ENCODE measurements at regions not wholly inside any gene's neighbourhood (a gene's known extent, or its start where the extent isn't known, plus 50 kb on each side); places are given as distances from the start of the nearest gene placed in this dataset.

- no peak overlapping the region for H3K27ac Mint-ChIP-seq
- H3K27ac ChIP-seq (ENCODE audit: low read length), result no peak overlapping the region
- no peaks in the 10 kb centered on the region for H3K4me1 ChIP-seq (ENCODE audit: control insufficient read depth in 1 of 2, extremely low read depth in 1 of 2, insufficient read depth in 2 of 2, low read length in 2 of 2)
- no peaks in the 10 kb centered on the region for H3K4me1 Mint-ChIP-seq
- POLR2A ChIA-PET, result no interaction called here
- H3K4me3 Mint-ChIP-seq, result no peak overlapping the region
- peaks cover 0 to 3% (median 0%) of the 10 kb centered on the region in 3 donors for H3K9me3 Mint-ChIP-seq
- no peak for ATAC-seq (replicated peaks in 1 of 4)
- H3K36me3 ChIP-seq (ENCODE audit: control insufficient read depth in 2 of 2, extremely low read depth in 1 of 2, insufficient read depth in 1 of 2, low read length in 1 of 2), result no peaks in the 10 kb centered on the region
- H3K27me3 ChIP-seq (replicated peaks in 1 of 2; ENCODE audit: control insufficient read depth in 2 of 2, extremely low read depth in 1 of 2, insufficient read depth in 2 of 2, low read length in 1 of 2), result no peaks in the 10 kb centered on the region
- 100% methylated on average over 1 of the region's 4 CpGs for WGBS (ENCODE audit: insufficient coverage)
- H3K36me3 Mint-ChIP-seq, result no peaks in the 10 kb centered on the region
- CTCF ChIA-PET, result no interaction called here
- no peak for DNase-seq
- H3K4me3 ChIP-seq (ENCODE audit: control insufficient read depth in 1 of 2, extremely low read depth in 1 of 2, low read length in 1 of 2), result no peak overlapping the region
- H3K27me3 Mint-ChIP-seq, result no peaks in the 10 kb centered on the region
- no peaks in the 10 kb centered on the region for H3K9me3 ChIP-seq
Observed at GRCh38 chr9:107603281-107603680, 113.7 kb upstream of the KLF4 start.

DNA sequence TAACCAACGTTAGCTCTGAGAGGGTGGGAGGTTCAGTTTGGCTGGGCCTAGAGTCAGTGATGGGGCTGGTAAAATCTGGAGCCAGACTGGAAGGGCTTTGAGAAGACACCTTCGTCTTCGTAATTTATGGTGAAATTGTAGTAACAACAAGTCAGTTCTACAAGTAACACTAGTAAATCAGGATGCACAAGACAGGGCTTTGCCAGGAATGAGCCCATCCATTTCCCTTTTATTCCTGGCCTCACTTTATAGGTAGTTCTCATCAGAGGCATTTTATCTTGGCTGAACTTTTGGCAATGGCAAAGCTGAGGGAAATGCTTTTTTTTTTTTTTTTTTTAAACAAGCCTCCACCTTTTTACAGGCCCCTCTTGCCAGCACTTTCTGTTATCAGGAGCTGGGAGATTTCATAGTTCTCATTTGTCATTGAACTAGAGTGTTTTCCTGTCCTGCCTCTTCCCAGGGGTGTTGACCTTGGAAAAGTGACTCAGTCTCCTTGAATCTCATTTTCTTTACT lies 110.5 kb upstream of the KLF4 start:
- no CpG with 5 or more reads among the region's 3 CpGs for WGBS (ENCODE audit: insufficient coverage)
- ChIA-PET POLR2A (interaction anchor here in 1 of 2 donors (0.6 kb wide), 1 partner anchor 21 kb away, joined by 4 read pairs; no protein-coding TSS in a partner anchor), CTCF (interaction anchor here (0.5 to 0.6 kb wide), 2 partner anchors 41 to 1827 kb away, joined by 3 read pairs; no protein-coding TSS in a partner anchor)
- Mint-ChIP-seq H3K36me3 (no peaks in the 10 kb centered on the region), H3K27me3 (no peaks in the 10 kb centered on the region), H3K27ac (no peak overlapping the region), H3K4me3 (no peak overlapping the region), H3K4me1 (no peaks in the 10 kb centered on the region), H3K9me3 (peaks cover 0 to 3% (median 0%) of the 10 kb centered on the region in 3 donors)
- ATAC-seq (replicated peaks in 1 of 4) (no peak), DNase-seq (no peak)
- H3K36me3 ChIP-seq (ENCODE audit: control insufficient read depth in 2 of 2, extremely low read depth in 1 of 2, insufficient read depth in 1 of 2, low read length in 1 of 2), result no peaks in the 10 kb centered on the region
- H3K4me1 ChIP-seq (ENCODE audit: control insufficient read depth in 1 of 2, extremely low read depth in 1 of 2, insufficient read depth in 2 of 2, low read length in 2 of 2), result no peaks in the 10 kb centered on the region
- H3K27me3 ChIP-seq (replicated peaks in 1 of 2; ENCODE audit: control insufficient read depth in 2 of 2, extremely low read depth in 1 of 2, insufficient read depth in 2 of 2, low read length in 1 of 2), result no peaks in the 10 kb centered on the region
- H3K4me3 ChIP-seq (ENCODE audit: control insufficient read depth in 1 of 2, extremely low read depth in 1 of 2, low read length in 1 of 2), result no peak overlapping the region
- H3K9me3 ChIP-seq, result no peaks in the 10 kb centered on the region
- no peak overlapping the region for H3K27ac ChIP-seq (ENCODE audit: low read length)

- Mint-ChIP-seq H3K36me3 (no peaks in the 10 kb centered on the region), H3K9me3 (no peaks in the 10 kb centered on the region), H3K4me1 (no peaks in the 10 kb centered on the region), H3K27ac (no peak overlapping the region), H3K4me3 (no peak overlapping the region), H3K27me3 (no peaks in the 10 kb centered on the region)
- Histone ChIP-seq H3K27ac (ENCODE audit: low read length) (no peak overlapping the region), H3K4me3 (ENCODE audit: control insufficient read depth in 1 of 2, extremely low read depth in 1 of 2, low read length in 1 of 2) (no peak overlapping the region), H3K36me3 (ENCODE audit: control insufficient read depth in 2 of 2, extremely low read depth in 1 of 2, insufficient read depth in 1 of 2, low read length in 1 of 2) (no peaks in the 10 kb centered on the region), H3K27me3 (replicated peaks in 1 of 2; ENCODE audit: control insufficient read depth in 2 of 2, extremely low read depth in 1 of 2, insufficient read depth in 2 of 2, low read length in 1 of 2) (no peaks in the 10 kb centered on the region), H3K4me1 (ENCODE audit: control insufficient read depth in 1 of 2, extremely low read depth in 1 of 2, insufficient read depth in 2 of 2, low read length in 2 of 2) (no peaks in the 10 kb centered on the region), H3K9me3 (no peaks in the 10 kb centered on the region)
- CTCF ChIA-PET, result no interaction called here
- POLR2A ChIA-PET, result no interaction called here
- DNase-seq (no peak), ATAC-seq (replicated peaks in 1 of 4) (no peak)
- WGBS (ENCODE audit: insufficient coverage), result 75% methylated on average over 1 of the region's 7 CpGs
Observed at GRCh38 chr9:107597743-107598217, 108.2 kb upstream of the KLF4 start.

GRCh38 chr9:107594908-107595530 lies 105.5 kb upstream of the KLF4 start:
- H3K4me1 ChIP-seq (ENCODE audit: control insufficient read depth in 1 of 2, extremely low read depth in 1 of 2, insufficient read depth in 2 of 2, low read length in 2 of 2), result no peaks in the 10 kb centered on the region
- H3K4me3 Mint-ChIP-seq, result no peak overlapping the region
- WGBS (ENCODE audit: insufficient coverage), result 38% methylated on average over 1 of the region's 3 CpGs
- H3K9me3 Mint-ChIP-seq, result no peaks in the 10 kb centered on the region
- DNase-seq (no peak), ATAC-seq (replicated peaks in 1 of 4) (no peak)
- no peaks in the 10 kb centered on the region for H3K36me3 ChIP-seq (ENCODE audit: control insufficient read depth in 2 of 2, extremely low read depth in 1 of 2, insufficient read depth in 1 of 2, low read length in 1 of 2)
- H3K36me3 Mint-ChIP-seq, result no peaks in the 10 kb centered on the region
- no peak overlapping the region for H3K4me3 ChIP-seq (ENCODE audit: control insufficient read depth in 1 of 2, extremely low read depth in 1 of 2, low read length in 1 of 2)
- no peaks in the 10 kb centered on the region for H3K27me3 Mint-ChIP-seq
- no peaks in the 10 kb centered on the region for H3K27me3 ChIP-seq (replicated peaks in 1 of 2; ENCODE audit: control insufficient read depth in 2 of 2, extremely low read depth in 1 of 2, insufficient read depth in 2 of 2, low read length in 1 of 2)
- no peaks in the 10 kb centered on the region for H3K4me1 Mint-ChIP-seq
- ChIA-PET CTCF (no interaction called here), POLR2A (interaction anchor here in 1 of 2 donors (0.6 kb wide), 1 partner anchor 22 kb away, joined by 3 read pairs; no protein-coding TSS in a partner anchor)
- no peaks in the 10 kb centered on the region for H3K9me3 ChIP-seq
- H3K27ac Mint-ChIP-seq, result no peak overlapping the region
- no peak overlapping the region for H3K27ac ChIP-seq (ENCODE audit: low read length)

GRCh38 chr9:107593224-107593870 lies 103.8 kb upstream of the KLF4 start:
- Mint-ChIP-seq H3K36me3 (no peaks in the 10 kb centered on the region), H3K27me3 (peaks cover 0 to under 1% of the 10 kb centered on the region in 2 donors), H3K9me3 (no peaks in the 10 kb centered on the region), H3K4me1 (no peaks in the 10 kb centered on the region), H3K27ac (no peak overlapping the region), H3K4me3 (no peak overlapping the region)
- H3K27me3 ChIP-seq (replicated peaks in 1 of 2; ENCODE audit: control insufficient read depth in 2 of 2, extremely low read depth in 1 of 2, insufficient read depth in 2 of 2, low read length in 1 of 2), result peaks cover 0 to 5% of the 10 kb centered on the region in 2 experiments
- no peaks in the 10 kb centered on the region for H3K9me3 ChIP-seq
- no CpG with 5 or more reads among the region's 3 CpGs for WGBS (ENCODE audit: insufficient coverage)
- no peaks in the 10 kb centered on the region for H3K4me1 ChIP-seq (ENCODE audit: control insufficient read depth in 1 of 2, extremely low read depth in 1 of 2, insufficient read depth in 2 of 2, low read length in 2 of 2)
- ChIA-PET POLR2A (no interaction called here), CTCF (no interaction called here)
- ATAC-seq (replicated peaks in 1 of 4) (no peak), DNase-seq (no peak)
- no peaks in the 10 kb centered on the region for H3K36me3 ChIP-seq (ENCODE audit: control insufficient read depth in 2 of 2, extremely low read depth in 1 of 2, insufficient read depth in 1 of 2, low read length in 1 of 2)
- no peak overlapping the region for H3K4me3 ChIP-seq (ENCODE audit: control insufficient read depth in 1 of 2, extremely low read depth in 1 of 2, low read length in 1 of 2)
- no peak overlapping the region for H3K27ac ChIP-seq (ENCODE audit: low read length)

GRCh38 chr9:107592424-107592823 lies 102.9 kb upstream of the KLF4 start:
- Histone ChIP-seq H3K4me1 (ENCODE audit: control insufficient read depth in 1 of 2, extremely low read depth in 1 of 2, insufficient read depth in 2 of 2, low read length in 2 of 2) (no peaks in the 10 kb centered on the region), H3K9me3 (no peaks in the 10 kb centered on the region), H3K4me3 (ENCODE audit: control insufficient read depth in 1 of 2, extremely low read depth in 1 of 2, low read length in 1 of 2) (no peak overlapping the region), H3K27me3 (replicated peaks in 1 of 2; ENCODE audit: control insufficient read depth in 2 of 2, extremely low read depth in 1 of 2, insufficient read depth in 2 of 2, low read length in 1 of 2) (peaks cover 0 to 9% of the 10 kb centered on the region in 2 experiments), H3K27ac (ENCODE audit: low read length) (no peak overlapping the region), H3K36me3 (ENCODE audit: control insufficient read depth in 2 of 2, extremely low read depth in 1 of 2, insufficient read depth in 1 of 2, low read length in 1 of 2) (no peaks in the 10 kb centered on the region)
- 100% methylated on average over 1 of the region's 7 CpGs for WGBS (ENCODE audit: insufficient coverage)
- Mint-ChIP-seq H3K4me1 (no peaks in the 10 kb centered on the region), H3K4me3 (no peak overlapping the region), H3K27me3 (peaks cover 3 to 5% of the 10 kb centered on the region in 2 donors), H3K27ac (no peak overlapping the region), H3K36me3 (no peaks in the 10 kb centered on the region), H3K9me3 (no peaks in the 10 kb centered on the region)
- ATAC-seq (replicated peaks in 1 of 4) (no peak), DNase-seq (no peak)
- ChIA-PET POLR2A (no interaction called here), CTCF (no interaction called here)
